ENCODE measurements at regions not wholly inside any gene's neighbourhood (a gene's known extent, or its start where the extent isn't known, plus 50 kb on each side); places are given as distances from the start of the nearest gene placed in this dataset.
A peak's percentile ranks its signal among the peaks of the same experiment; 100 is the strongest.
"Not testable (repeated sequence)": the region's sequence is repeated elsewhere in the genome, so short reads cannot be mapped to it uniquely, and the experiment has no call there.

- Histone ChIP-seq H3K4me3 (no peak overlapping the region), H3K36me3 (ENCODE audit: control insufficient read depth in 4 of 4, insufficient read depth in 4 of 4, low read length in 4 of 4) (no peaks in the 10 kb centered on the region), H3K27me3 (ENCODE audit: control insufficient read depth in 3 of 3, insufficient read depth in 3 of 3, low read length in 2 of 3) (peaks cover 0 to 12% (median 2%) of the 10 kb centered on the region in 3 donors), H3K4me1 (ENCODE audit: control insufficient read depth in 5 of 5, insufficient read depth in 5 of 5, low read length in 5 of 5) (peaks cover 0 to 5% (median 0%) of the 10 kb centered on the region in 5 donors), H3K27ac (ENCODE audit: low read depth in 1 of 2, low read length in 1 of 2) (no peak overlapping the region), H3K9ac (ENCODE audit: insufficient read depth in 1 of 2, low read length in 2 of 2) (no peak overlapping the region), H3K9me3 (ENCODE audit: control insufficient read depth in 4 of 4, insufficient read depth in 3 of 4, low read length in 3 of 4) (peaks cover 0 to 5% (median 0%) of the 10 kb centered on the region in 4 donors)
- 71 to 75% methylated on average over 2 of the region's 2 CpGs for WGBS, 2 donors
- ATAC-seq (ENCODE audit: insufficient read depth, low FRiP score): no peak
- no peak for TF ChIP-seq CTCF (IDR thresholded peaks at IDR 0.05; ENCODE audit: control extremely low read depth, extremely low read depth)
- DNase-seq: no peak
These were observed 253.3 kb downstream of the FAM72C start for GRCh38 chr1:143718524-143718923.

GRCh38 chr1:143718021-143718420 is 253.8 kb downstream of the FAM72C start:
- 38 to 40% methylated on average over 16 of the region's 16 CpGs for WGBS, 2 donors
- Histone ChIP-seq H3K27me3 (ENCODE audit: control insufficient read depth in 3 of 3, insufficient read depth in 3 of 3, low read length in 2 of 3) (peaks cover 0 to 12% (median 2%) of the 10 kb centered on the region in 3 donors), H3K9ac (ENCODE audit: insufficient read depth in 1 of 2, low read length in 2 of 2) (no peak overlapping the region), H3K36me3 (ENCODE audit: control insufficient read depth in 4 of 4, insufficient read depth in 4 of 4, low read length in 4 of 4) (no peaks in the 10 kb centered on the region), H3K4me1 (ENCODE audit: control insufficient read depth in 5 of 5, insufficient read depth in 5 of 5, low read length in 5 of 5) (peaks cover 0 to 5% (median 0%) of the 10 kb centered on the region in 5 donors), H3K4me3 (no peak overlapping the region), H3K27ac (ENCODE audit: low read depth in 1 of 2, low read length in 1 of 2) (no peak overlapping the region), H3K9me3 (ENCODE audit: control insufficient read depth in 4 of 4, insufficient read depth in 3 of 4, low read length in 3 of 4) (peaks cover 0 to 5% (median 0%) of the 10 kb centered on the region in 4 donors)
- no peak for TF ChIP-seq CTCF (IDR thresholded peaks at IDR 0.05; ENCODE audit: control extremely low read depth, extremely low read depth)
- no peak for DNase-seq
- ATAC-seq (ENCODE audit: insufficient read depth, low FRiP score): no peak

DNA sequence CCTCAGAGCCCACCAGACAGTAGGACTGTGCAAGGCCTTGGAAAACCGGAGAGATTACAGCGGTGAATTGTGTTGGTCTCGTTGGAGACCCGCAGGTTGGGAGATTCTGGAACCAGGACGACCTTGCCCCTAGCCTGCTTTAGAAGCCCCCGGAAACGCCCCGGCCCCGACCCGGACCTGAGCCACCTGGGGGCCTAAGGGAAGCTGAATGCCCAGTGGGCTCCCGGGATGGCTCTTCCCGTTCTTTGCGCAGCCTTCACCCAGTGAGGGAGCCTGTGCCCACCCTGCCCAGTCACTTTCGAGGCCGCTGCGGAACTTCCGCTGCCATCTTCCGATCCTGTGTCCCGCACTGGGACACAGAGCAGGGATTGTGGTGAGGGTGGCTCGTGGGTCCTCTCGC is 254.4 kb downstream of the FAM72C start:
- 29 to 41% methylated on average over 21 of the region's 21 CpGs for WGBS, 2 donors
- peaks cover 0 to 5% (median 0%) of the 10 kb centered on the region in 5 donors for H3K4me1 ChIP-seq (ENCODE audit: control insufficient read depth in 5 of 5, insufficient read depth in 5 of 5, low read length in 5 of 5)
- H3K4me3 ChIP-seq: no peak overlapping the region
- H3K9me3 ChIP-seq (ENCODE audit: control insufficient read depth in 4 of 4, insufficient read depth in 3 of 4, low read length in 3 of 4): peaks cover 0 to 5% (median 0%) of the 10 kb centered on the region in 4 donors
- TF ChIP-seq CTCF (IDR thresholded peaks at IDR 0.05; ENCODE audit: control extremely low read depth, extremely low read depth): no peak
- no peak overlapping the region for H3K27ac ChIP-seq (ENCODE audit: low read depth in 1 of 2, low read length in 1 of 2)
- DNase-seq: no peak
- no peak overlapping the region for H3K9ac ChIP-seq (ENCODE audit: insufficient read depth in 1 of 2, low read length in 2 of 2)
- no peak for ATAC-seq (ENCODE audit: insufficient read depth, low FRiP score)
- peaks cover 0 to 12% (median 2%) of the 10 kb centered on the region in 3 donors for H3K27me3 ChIP-seq (ENCODE audit: control insufficient read depth in 3 of 3, insufficient read depth in 3 of 3, low read length in 2 of 3)
- H3K36me3 ChIP-seq (ENCODE audit: control insufficient read depth in 4 of 4, insufficient read depth in 4 of 4, low read length in 4 of 4): no peaks in the 10 kb centered on the region

- not testable (repeated sequence) for H3K27ac ChIP-seq (ENCODE audit: low read depth in 1 of 2, low read length in 1 of 2); H3K36me3 ChIP-seq (ENCODE audit: control insufficient read depth in 4 of 4, insufficient read depth in 4 of 4, low read length in 4 of 4); H3K4me1 ChIP-seq (ENCODE audit: control insufficient read depth in 5 of 5, insufficient read depth in 5 of 5, low read length in 5 of 5); ATAC-seq (ENCODE audit: insufficient read depth, low FRiP score); H3K9me3 ChIP-seq (ENCODE audit: control insufficient read depth in 4 of 4, insufficient read depth in 3 of 4, low read length in 3 of 4); DNase-seq; H3K27me3 ChIP-seq (ENCODE audit: control insufficient read depth in 3 of 3, insufficient read depth in 3 of 3, low read length in 2 of 3); H3K4me3 ChIP-seq; H3K9ac ChIP-seq (ENCODE audit: insufficient read depth in 1 of 2, low read length in 2 of 2)
- WGBS, 2 donors: 59 to 66% methylated on average over 4 of the region's 4 CpGs
These were observed 256.9 kb downstream of the FAM72C start for GRCh38 chr1:143714913-143715312.

GRCh38 chr1:143709606-143710259 is 262.1 kb downstream of the FAM72C start:
- H3K27ac ChIP-seq (ENCODE audit: low read depth in 1 of 2, low read length in 1 of 2); H3K27me3 ChIP-seq (ENCODE audit: control insufficient read depth in 3 of 3, insufficient read depth in 3 of 3, low read length in 2 of 3); H3K36me3 ChIP-seq (ENCODE audit: control insufficient read depth in 4 of 4, insufficient read depth in 4 of 4, low read length in 4 of 4); H3K9ac ChIP-seq (ENCODE audit: insufficient read depth in 1 of 2, low read length in 2 of 2); H3K9me3 ChIP-seq (ENCODE audit: control insufficient read depth in 4 of 4, insufficient read depth in 3 of 4, low read length in 3 of 4); H3K4me3 ChIP-seq; H3K4me1 ChIP-seq (ENCODE audit: control insufficient read depth in 5 of 5, insufficient read depth in 5 of 5, low read length in 5 of 5); ATAC-seq (ENCODE audit: insufficient read depth, low FRiP score): not testable (repeated sequence)
- WGBS, 2 donors: 36 to 42% methylated on average over 10 of the region's 10 CpGs
- DNase-seq: peak in 2 of 3 donors; percentile 5 to 6

DNA sequence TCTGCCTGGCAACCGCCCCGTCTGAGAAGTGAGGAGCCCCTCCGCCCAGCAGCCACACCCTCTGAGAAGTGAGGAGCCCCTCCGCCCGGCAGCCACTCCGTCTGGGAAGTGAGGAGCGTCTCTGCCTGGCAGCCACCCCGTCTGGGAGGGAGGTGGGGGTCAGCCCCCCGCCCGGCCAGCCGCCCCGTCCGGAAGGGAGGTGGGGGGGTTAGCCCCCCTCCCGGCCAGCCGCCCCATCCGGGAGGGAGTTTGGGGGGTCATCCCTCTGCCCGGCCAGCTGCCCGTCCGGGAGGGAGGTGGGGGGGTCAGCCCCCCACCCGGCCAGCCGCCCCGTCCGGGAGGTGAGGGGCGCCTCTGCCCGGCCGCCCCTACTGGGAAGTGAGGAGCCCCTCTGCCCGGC is 269.0 kb downstream of the FAM72C start:
- ATAC-seq (ENCODE audit: insufficient read depth, low FRiP score); DNase-seq; H3K4me1 ChIP-seq (ENCODE audit: control insufficient read depth in 5 of 5, insufficient read depth in 5 of 5, low read length in 5 of 5); H3K27ac ChIP-seq (ENCODE audit: low read depth in 1 of 2, low read length in 1 of 2); H3K36me3 ChIP-seq (ENCODE audit: control insufficient read depth in 4 of 4, insufficient read depth in 4 of 4, low read length in 4 of 4); H3K9ac ChIP-seq (ENCODE audit: insufficient read depth in 1 of 2, low read length in 2 of 2); H3K4me3 ChIP-seq: not testable (repeated sequence)
- peaks cover 0 to 12% (median 0%) of the 10 kb centered on the region in 4 donors for H3K9me3 ChIP-seq (ENCODE audit: control insufficient read depth in 4 of 4, insufficient read depth in 3 of 4, low read length in 3 of 4)
- 90 to 91% methylated on average over 4 to 19 of the region's 27 CpGs for WGBS, 2 donors
- H3K27me3 ChIP-seq (ENCODE audit: control insufficient read depth in 3 of 3, insufficient read depth in 3 of 3, low read length in 2 of 3): peaks cover under 1 to 40% (median 19%) of the 10 kb centered on the region in 3 donors

All from lung (tissue), 11 donors.